GM12874 (cell line): ENCODE measurements at regions not wholly inside any gene's neighbourhood (a gene's known extent, or its start where the extent isn't known, plus 50 kb on each side); places are given as distances from the start of the nearest gene placed in this dataset.

ENCODE experiments used
- TF ChIP-seq, protein P1 (sequence below): IDR thresholded peaks from 2 replicates; pipeline ENCODE4 v1.5.1; 2011; ENCODE audit warnings: low read depth, mild to moderate bottlenecking, control low read depth, low read length, moderate library complexity; ENCODE audit not compliant: insufficient read depth

- TF ChIP-seq, protein P1, sequence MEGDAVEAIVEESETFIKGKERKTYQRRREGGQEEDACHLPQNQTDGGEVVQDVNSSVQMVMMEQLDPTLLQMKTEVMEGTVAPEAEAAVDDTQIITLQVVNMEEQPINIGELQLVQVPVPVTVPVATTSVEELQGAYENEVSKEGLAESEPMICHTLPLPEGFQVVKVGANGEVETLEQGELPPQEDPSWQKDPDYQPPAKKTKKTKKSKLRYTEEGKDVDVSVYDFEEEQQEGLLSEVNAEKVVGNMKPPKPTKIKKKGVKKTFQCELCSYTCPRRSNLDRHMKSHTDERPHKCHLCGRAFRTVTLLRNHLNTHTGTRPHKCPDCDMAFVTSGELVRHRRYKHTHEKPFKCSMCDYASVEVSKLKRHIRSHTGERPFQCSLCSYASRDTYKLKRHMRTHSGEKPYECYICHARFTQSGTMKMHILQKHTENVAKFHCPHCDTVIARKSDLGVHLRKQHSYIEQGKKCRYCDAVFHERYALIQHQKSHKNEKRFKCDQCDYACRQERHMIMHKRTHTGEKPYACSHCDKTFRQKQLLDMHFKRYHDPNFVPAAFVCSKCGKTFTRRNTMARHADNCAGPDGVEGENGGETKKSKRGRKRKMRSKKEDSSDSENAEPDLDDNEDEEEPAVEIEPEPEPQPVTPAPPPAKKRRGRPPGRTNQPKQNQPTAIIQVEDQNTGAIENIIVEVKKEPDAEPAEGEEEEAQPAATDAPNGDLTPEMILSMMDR: no peak
Observed at GRCh38 chrX:39718981-39719380, 378.8 kb downstream of the BCOR start.

- TF ChIP-seq, protein P1: no peak
Observed at GRCh38 chrX:39720945-39721344, 376.8 kb downstream of the BCOR start.

GRCh38 chrX:39721566-39722279, 376.0 kb downstream of the BCOR start:
- TF ChIP-seq, protein P1: no peak

DNA sequence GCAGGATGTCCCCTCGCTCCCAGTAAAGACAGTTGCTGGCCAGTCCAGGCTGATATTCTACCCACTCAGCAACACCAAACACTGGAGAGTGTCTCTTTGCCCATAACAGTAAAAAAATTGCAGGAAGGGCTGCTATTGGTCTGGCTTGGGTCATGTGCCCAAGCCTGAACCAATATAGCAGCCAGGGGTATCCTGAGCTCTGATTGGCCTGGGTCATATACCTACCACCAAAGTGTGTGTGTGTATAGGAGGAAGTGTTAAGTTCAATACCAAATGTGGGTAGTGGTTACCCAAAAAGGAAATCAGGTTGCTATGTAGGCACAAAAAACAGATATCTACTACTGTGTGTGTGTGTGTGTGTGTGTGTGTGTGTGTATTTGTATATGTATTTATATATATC, 373.2 kb downstream of the BCOR start:
- TF ChIP-seq, protein P1: no peak

GRCh38 chrX:39725114-39725513, 372.6 kb downstream of the BCOR start:
- TF ChIP-seq, protein P1: no peak

DNA sequence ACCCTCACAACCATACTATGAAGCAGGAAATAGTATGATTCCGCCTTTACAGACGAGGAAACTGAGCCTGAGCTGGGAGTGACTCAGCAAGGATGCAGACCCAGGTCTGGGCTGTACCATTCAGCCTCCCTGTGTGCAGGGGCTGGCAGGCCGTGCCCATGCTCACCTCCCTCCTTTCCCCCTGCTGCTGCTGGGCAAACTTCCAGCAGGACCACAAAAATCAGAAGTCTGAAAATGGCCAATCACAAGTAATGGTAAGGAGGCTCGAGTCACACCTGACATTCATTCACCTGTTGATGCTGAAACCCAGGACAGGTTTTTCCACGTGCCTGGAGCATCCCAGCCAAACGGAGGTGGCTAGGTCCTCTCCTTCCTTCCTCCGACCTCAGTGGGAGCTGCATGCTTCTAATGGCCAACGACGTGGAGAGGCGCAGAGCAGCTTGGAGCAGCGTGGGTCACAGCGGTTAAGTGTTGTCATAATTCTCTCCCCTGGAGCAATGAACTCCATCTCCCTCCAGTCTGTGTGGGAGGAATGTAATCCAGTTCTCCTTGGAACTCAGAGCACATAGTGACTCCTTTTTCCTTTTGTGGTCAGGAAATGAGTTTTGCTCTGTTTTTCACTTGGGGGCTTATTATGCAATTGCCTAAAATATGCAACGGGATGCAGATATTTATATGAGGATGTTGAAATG, 371.7 kb downstream of the BCOR start:
- TF ChIP-seq, protein P1: no peak

DNA sequence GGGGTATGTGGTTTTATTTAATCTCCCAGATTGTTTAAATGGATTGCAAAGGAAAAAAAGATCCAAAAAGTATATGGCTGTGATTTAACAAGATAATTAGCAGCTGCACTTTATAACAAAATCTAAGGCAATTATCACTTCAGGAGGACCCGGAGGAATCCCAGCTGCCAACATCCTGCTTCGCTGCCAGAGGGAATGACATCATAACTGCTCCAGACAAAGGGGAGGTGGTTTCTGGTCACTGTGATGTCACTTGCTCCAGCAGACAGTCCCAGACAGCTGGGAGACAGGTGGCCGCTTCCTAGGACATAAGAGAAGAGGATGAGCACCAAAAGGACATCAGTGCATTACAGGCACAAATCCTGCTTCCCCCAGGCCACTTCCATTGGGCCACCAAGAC, 371.0 kb downstream of the BCOR start:
- TF ChIP-seq, protein P1: no peak
